MV-4-11 (cell line): ENCODE measurements at regions not wholly inside any gene's neighbourhood (a gene's known extent, or its start where the extent isn't known, plus 50 kb on each side); places are given as distances from the start of the nearest gene placed in this dataset.

Experiments used
- DNase-seq: peaks from one replicate; lab custom pipeline; 2025; lab: John Stamatoyannopoulos, UW

- no peak for DNase-seq
Observed at GRCh38 chr11:92834296-92835020, 135.0 kb upstream of the MTNR1B start.

- DNase-seq, result no peak
Observed at GRCh38 chr11:92837595-92837994, 131.9 kb upstream of the MTNR1B start.

- no peak for DNase-seq
Observed at GRCh38 chr11:92838759-92839310, 130.6 kb upstream of the MTNR1B start.

GRCh38 chr11:92839450-92839849, 130.0 kb upstream of the MTNR1B start:
- no peak for DNase-seq

GRCh38 chr11:92841719-92842118, 127.7 kb upstream of the MTNR1B start:
- DNase-seq, result no peak

- DNase-seq, result no peak
Observed at GRCh38 chr11:92843455-92843854, 126.0 kb upstream of the MTNR1B start.

- no peak for DNase-seq
Observed at GRCh38 chr11:92844197-92844596, 125.3 kb upstream of the MTNR1B start.

GRCh38 chr11:92845390-92845789, 124.1 kb upstream of the MTNR1B start:
- DNase-seq, result no peak

- no peak for DNase-seq
Observed at GRCh38 chr11:92845805-92846204, 123.6 kb upstream of the MTNR1B start.

- no peak for DNase-seq
Observed at GRCh38 chr11:92846491-92847125, 122.8 kb upstream of the MTNR1B start.

- DNase-seq, result no peak
Observed at GRCh38 chr11:92848578-92848977, 120.9 kb upstream of the MTNR1B start.

GRCh38 chr11:92850296-92850826, 119.1 kb upstream of the MTNR1B start:
- DNase-seq, result no peak

GRCh38 chr11:92852229-92852628, 117.2 kb upstream of the MTNR1B start:
- no peak for DNase-seq

GRCh38 chr11:92852946-92853345, 116.5 kb upstream of the MTNR1B start:
- DNase-seq, result no peak

GRCh38 chr11:92854162-92854561, 115.3 kb upstream of the MTNR1B start:
- no peak for DNase-seq

- DNase-seq, result no peak
Observed at GRCh38 chr11:92854952-92855351, 114.5 kb upstream of the MTNR1B start.

- no peak for DNase-seq
Observed at GRCh38 chr11:92855607-92856405, 113.6 kb upstream of the MTNR1B start.

GRCh38 chr11:92857407-92857806, 112.0 kb upstream of the MTNR1B start:
- no peak for DNase-seq

- DNase-seq, result no peak
Observed at GRCh38 chr11:92859156-92859690, 110.2 kb upstream of the MTNR1B start.

- DNase-seq, result no peak
Observed at GRCh38 chr11:92861634-92862033, 107.8 kb upstream of the MTNR1B start.

GRCh38 chr11:92865352-92865751, 104.1 kb upstream of the MTNR1B start:
- no peak for DNase-seq

- no peak for DNase-seq
Observed at GRCh38 chr11:92866679-92867282, 102.7 kb upstream of the MTNR1B start.
